ENCODE measurements at regions not wholly inside any gene's neighbourhood (a gene's known extent, or its start where the extent isn't known, plus 50 kb on each side); places are given as distances from the start of the nearest gene placed in this dataset.

DNA sequence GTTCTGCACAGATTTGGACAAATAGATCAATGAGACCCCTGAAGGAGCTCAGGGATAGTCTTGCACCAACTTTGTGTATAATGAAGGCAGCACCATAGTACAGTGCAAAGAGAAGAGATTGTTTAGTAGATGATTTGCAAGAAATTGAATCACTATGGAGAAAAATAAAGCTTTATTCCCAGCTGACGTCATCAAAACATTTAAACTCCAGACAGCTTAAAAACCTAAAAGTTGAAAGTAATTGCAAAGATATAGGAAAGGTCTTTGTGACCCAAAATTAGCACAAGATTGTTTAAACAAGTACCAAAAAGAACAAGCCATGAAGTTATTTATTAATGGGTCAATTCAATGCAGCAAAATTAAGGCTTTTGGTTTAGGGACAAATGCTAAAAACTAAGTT is 88.8 kb upstream of the BACE2 start:
- no TSS peak for BruUV-seq (replicated peaks)
- intact Hi-C loops (cut with micrococcal nuclease; ENCODE audit: unreplicated experiment): no loop called here
- H3K4me3 Mint-ChIP-seq (ENCODE audit: low read depth, unreplicated experiment): no peak overlapping the region
- CTCF ChIA-PET: no interaction called here
- TF ChIP-seq CTCF (IDR thresholded peaks at IDR 0.05; ENCODE audit: unreplicated experiment): no peak
- H3K4me1 Mint-ChIP-seq (ENCODE audit: low read depth, unreplicated experiment): no peaks in the 10 kb centered on the region
- no peak overlapping the region for H3K27ac Mint-ChIP-seq (ENCODE audit: unreplicated experiment)
- DNase-seq: no peak
- H3K36me3 Mint-ChIP-seq (ENCODE audit: insufficient read depth, unreplicated experiment): no peaks in the 10 kb centered on the region
- peaks cover 50% of the 10 kb centered on the region for H3K27me3 Mint-ChIP-seq (ENCODE audit: unreplicated experiment)
- H3K9me3 Mint-ChIP-seq (ENCODE audit: low read depth, unreplicated experiment): no peaks in the 10 kb centered on the region

DNA sequence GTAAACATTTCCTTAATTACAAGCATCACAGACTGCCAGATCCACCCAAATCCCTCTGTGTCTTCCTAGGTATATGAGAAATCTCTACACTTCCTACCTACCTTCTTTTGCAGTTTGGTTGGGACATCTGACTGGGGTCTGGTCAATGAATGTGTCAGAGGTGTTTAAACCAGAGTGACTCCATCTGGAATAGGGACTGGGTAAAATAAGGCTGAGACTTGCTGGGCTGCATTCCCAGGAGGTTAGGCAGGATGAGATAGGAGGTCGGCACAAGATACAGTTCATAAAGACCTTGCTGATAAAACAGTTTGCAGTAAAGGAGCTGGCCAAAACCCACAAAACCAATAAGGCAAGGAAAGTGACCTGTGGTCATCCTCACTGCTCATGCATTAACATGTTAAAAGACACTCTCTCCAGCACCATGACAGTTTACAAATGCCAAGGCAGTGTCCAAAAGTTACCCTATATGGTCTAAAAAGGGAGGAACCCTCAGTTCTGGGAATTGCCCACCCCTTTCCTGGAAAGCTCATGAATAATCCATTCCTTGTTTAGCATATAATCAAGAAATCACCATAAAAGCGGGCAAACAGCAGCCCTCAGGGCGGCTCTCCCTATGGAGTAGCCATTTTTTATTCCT is 87.4 kb upstream of the BACE2 start:
- Mint-ChIP-seq H3K4me3 (ENCODE audit: low read depth, unreplicated experiment) (no peak overlapping the region), H3K27me3 (ENCODE audit: unreplicated experiment) (peaks cover 60% of the 10 kb centered on the region), H3K36me3 (ENCODE audit: insufficient read depth, unreplicated experiment) (no peaks in the 10 kb centered on the region), H3K4me1 (ENCODE audit: low read depth, unreplicated experiment) (no peaks in the 10 kb centered on the region), H3K27ac (ENCODE audit: unreplicated experiment) (no peak overlapping the region), H3K9me3 (ENCODE audit: low read depth, unreplicated experiment) (no peaks in the 10 kb centered on the region)
- intact Hi-C loops (cut with micrococcal nuclease; ENCODE audit: unreplicated experiment): no loop called here
- DNase-seq: no peak
- CTCF ChIA-PET: no interaction called here
- no peak for TF ChIP-seq CTCF (IDR thresholded peaks at IDR 0.05; ENCODE audit: unreplicated experiment)
- no TSS peak for BruUV-seq (replicated peaks)

GRCh38 chr21:41086569-41086968 is 81.4 kb upstream of the BACE2 start:
- no peak for DNase-seq
- Mint-ChIP-seq H3K27ac (ENCODE audit: unreplicated experiment) (no peak overlapping the region), H3K4me1 (ENCODE audit: low read depth, unreplicated experiment) (no peaks in the 10 kb centered on the region), H3K27me3 (ENCODE audit: unreplicated experiment) (peaks cover 90% of the 10 kb centered on the region), H3K4me3 (ENCODE audit: low read depth, unreplicated experiment) (no peak overlapping the region), H3K36me3 (ENCODE audit: insufficient read depth, unreplicated experiment) (no peaks in the 10 kb centered on the region), H3K9me3 (ENCODE audit: low read depth, unreplicated experiment) (no peaks in the 10 kb centered on the region)
- intact Hi-C loops (cut with micrococcal nuclease; ENCODE audit: unreplicated experiment): no loop called here
- TF ChIP-seq CTCF (IDR thresholded peaks at IDR 0.05; ENCODE audit: unreplicated experiment): no peak
- no TSS peak for BruUV-seq (replicated peaks)
- CTCF ChIA-PET: no interaction called here

DNA sequence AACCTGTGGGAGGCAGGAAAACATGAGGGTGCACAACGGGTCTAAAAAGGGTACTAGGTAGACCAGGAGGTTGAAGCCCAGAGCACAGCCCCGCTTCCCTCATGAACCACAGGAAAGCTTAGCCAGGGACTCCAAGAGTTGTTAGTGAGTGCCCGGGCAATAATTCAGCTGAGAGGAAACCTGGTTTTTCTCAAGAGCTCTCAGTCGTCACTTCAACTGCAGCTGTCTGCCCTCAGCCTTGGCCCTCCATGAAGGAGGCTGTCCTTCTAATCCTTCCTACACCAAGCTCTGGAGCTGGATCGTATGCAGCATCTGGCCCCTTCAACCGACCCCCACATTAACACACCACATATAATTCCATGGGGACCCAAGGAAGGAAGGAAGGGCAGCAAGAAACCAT is 77.0 kb upstream of the BACE2 start:
- BruUV-seq (replicated peaks): no TSS peak
- H3K36me3 Mint-ChIP-seq (ENCODE audit: insufficient read depth, unreplicated experiment): no peaks in the 10 kb centered on the region
- TF ChIP-seq CTCF (IDR thresholded peaks at IDR 0.05; ENCODE audit: unreplicated experiment): no peak
- no peak for DNase-seq
- H3K4me1 Mint-ChIP-seq (ENCODE audit: low read depth, unreplicated experiment): no peaks in the 10 kb centered on the region
- intact Hi-C loops (cut with micrococcal nuclease; ENCODE audit: unreplicated experiment): no loop called here
- H3K9me3 Mint-ChIP-seq (ENCODE audit: low read depth, unreplicated experiment): no peaks in the 10 kb centered on the region
- CTCF ChIA-PET: no interaction called here
- no peak overlapping the region for H3K27ac Mint-ChIP-seq (ENCODE audit: unreplicated experiment)
- H3K27me3 Mint-ChIP-seq (ENCODE audit: unreplicated experiment): peaks cover 79% of the 10 kb centered on the region
- H3K4me3 Mint-ChIP-seq (ENCODE audit: low read depth, unreplicated experiment): no peak overlapping the region

Measured in Calu3 (cell line).